22Rv1 (cell line): ENCODE measurements at regions not wholly inside any gene's neighbourhood (a gene's known extent, or its start where the extent isn't known, plus 50 kb on each side); places are given as distances from the start of the nearest gene placed in this dataset.
A peak's percentile ranks its signal among the peaks of the same experiment; 100 is the strongest.

Experiments
- H3K27ac ChIP-seq: fragments of 450-650 bp; 2 replicates; pipeline ENCODE4 v1.5.1; 2017
- ZFX ChIP-seq: fragments of 450-650 bp; IDR thresholded peaks from 2 replicates; pipeline ENCODE4 v1.6.1; 2017; ENCODE audit warnings: antibody characterized with exemption, borderline replicate concordance
- TF ChIP-seq, protein P1 (sequence below): fragments of 450-650 bp; IDR thresholded peaks from 2 replicates; pipeline ENCODE4 v1.5.1; 2017; ENCODE audit warnings: mild to moderate bottlenecking

DNA sequence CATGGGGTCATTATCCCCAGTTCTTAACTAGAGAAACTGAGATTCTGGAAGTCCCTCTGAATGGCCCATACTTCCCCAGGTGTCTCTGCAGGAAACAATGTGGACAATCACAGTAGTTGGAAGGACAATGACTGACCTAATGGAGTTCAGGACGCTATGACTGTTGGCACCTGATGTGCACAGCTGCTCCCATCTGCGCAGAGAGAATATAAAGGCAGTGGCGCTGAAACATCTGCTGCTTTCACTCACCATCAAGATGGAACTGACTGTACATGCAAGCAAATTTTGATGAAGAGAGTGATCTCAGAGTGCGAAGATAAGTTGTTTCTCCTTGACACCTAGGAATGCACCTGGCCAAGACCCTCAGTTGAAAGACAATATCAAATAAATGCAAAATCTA is 395.7 kb upstream of the ASIC2 start:
- TF ChIP-seq ZFX: no peak
- TF ChIP-seq, protein P1, sequence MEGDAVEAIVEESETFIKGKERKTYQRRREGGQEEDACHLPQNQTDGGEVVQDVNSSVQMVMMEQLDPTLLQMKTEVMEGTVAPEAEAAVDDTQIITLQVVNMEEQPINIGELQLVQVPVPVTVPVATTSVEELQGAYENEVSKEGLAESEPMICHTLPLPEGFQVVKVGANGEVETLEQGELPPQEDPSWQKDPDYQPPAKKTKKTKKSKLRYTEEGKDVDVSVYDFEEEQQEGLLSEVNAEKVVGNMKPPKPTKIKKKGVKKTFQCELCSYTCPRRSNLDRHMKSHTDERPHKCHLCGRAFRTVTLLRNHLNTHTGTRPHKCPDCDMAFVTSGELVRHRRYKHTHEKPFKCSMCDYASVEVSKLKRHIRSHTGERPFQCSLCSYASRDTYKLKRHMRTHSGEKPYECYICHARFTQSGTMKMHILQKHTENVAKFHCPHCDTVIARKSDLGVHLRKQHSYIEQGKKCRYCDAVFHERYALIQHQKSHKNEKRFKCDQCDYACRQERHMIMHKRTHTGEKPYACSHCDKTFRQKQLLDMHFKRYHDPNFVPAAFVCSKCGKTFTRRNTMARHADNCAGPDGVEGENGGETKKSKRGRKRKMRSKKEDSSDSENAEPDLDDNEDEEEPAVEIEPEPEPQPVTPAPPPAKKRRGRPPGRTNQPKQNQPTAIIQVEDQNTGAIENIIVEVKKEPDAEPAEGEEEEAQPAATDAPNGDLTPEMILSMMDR: no peak
- H3K27ac ChIP-seq: no peak overlapping the region

DNA sequence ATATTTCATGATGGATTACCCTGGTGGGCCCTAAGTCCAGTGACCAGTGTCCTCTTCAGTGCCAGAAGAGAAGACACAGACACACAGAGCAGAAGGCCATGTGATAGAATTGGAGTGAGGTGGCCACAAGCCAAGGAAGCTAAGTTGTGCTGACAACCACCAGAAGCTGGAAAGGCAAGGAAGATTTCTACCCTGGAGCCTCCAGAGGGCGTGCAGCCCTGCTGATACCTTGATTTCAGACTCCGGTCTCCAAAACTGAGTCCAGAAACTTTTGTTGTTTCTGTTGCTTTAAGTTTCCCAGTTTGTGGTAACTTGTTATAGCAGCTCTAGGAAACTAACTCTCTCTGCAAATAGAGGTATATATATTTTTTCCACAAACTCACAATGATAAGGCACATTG is 396.6 kb upstream of the ASIC2 start:
- H3K27ac ChIP-seq: no peak overlapping the region
- TF ChIP-seq, protein P1: peak; percentile 14; the same call in 1 of the 2 replicates
- no peak for TF ChIP-seq ZFX

DNA sequence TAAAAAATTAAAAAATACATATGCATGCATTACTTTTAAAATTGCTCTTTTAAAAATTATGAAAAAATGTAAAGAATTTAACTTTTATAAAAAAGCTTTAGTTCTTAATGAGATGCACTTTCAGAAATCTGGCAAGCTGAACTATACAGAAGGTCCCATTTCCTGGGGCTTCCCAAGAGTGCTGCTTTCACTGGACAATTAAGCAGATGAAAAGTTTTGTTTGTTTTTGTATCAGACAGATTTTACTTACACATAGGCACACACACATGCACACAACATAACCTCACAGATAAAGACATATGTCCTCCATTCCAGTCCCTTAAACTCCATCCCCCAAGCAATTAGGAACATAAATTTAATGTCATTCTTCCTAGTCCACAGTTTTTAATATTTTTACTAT is 402.3 kb upstream of the ASIC2 start:
- TF ChIP-seq, protein P1: no peak
- TF ChIP-seq ZFX: no peak
- H3K27ac ChIP-seq: no peak overlapping the region

DNA sequence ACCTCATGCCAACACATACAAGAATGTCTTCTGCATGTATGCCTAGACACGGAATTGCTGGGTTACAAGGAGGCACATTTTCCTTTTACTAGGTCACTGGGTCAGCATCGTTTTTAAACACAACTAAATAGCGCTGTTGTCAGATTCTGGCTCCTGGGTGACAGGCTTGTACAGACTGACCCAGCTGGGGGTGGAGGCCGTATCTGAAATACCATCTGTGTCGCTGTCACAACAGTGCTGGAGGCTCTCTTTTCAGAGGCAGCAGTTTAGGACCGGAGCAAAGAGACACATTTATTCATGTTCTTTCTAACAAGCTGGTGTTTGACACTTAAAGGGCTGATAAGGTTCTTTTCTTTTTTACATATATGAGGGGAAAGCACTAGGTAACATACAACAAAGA is 403.0 kb upstream of the ASIC2 start:
- TF ChIP-seq, protein P1: no peak
- no peak for TF ChIP-seq ZFX

DNA sequence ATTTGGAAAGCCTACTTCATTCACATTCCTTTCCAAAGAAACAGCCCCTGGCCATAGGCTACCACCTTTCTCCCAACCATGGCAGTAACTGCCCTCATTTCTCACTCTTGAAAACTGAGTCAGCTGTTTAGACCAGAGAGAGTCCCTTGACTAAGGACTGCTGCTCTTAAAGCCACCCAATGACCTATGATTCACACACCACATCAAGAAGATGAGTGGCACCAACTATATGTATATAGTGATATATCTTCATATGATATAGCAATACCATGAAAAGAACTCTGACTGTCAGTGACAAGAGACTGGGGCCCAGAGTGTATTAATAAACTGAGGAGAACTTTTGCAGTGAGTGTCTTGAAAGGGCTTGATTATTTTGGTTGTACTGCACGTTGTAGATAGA is 404.5 kb upstream of the ASIC2 start:
- TF ChIP-seq, protein P1: no peak
- no peak for TF ChIP-seq ZFX
- no peak overlapping the region for H3K27ac ChIP-seq

More for the DNA sequence above, 403.0 kb upstream of the ASIC2 start:
- no peak overlapping the region for H3K27ac ChIP-seq

DNA sequence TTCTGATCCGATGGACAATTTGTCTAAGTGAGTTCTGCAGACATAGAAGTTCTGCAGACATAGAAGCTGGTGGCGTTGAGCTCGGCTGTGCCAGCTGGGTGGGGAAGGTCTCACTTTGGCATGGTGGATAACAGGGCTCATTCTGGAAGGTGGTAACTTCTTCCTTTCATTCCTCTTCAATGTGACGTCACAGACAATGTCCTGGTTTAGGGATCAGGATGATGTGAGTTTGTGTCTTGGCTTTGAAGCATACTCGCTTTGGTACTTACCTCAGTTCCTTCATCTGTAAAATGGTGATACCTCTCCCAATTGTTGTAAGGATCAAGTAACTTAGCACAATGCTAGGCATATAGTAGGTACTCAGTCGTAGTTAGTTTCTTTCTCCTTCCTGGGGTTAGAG is 408.8 kb upstream of the ASIC2 start:
- no peak overlapping the region for H3K27ac ChIP-seq
- TF ChIP-seq, protein P1: no peak
- no peak for TF ChIP-seq ZFX

DNA sequence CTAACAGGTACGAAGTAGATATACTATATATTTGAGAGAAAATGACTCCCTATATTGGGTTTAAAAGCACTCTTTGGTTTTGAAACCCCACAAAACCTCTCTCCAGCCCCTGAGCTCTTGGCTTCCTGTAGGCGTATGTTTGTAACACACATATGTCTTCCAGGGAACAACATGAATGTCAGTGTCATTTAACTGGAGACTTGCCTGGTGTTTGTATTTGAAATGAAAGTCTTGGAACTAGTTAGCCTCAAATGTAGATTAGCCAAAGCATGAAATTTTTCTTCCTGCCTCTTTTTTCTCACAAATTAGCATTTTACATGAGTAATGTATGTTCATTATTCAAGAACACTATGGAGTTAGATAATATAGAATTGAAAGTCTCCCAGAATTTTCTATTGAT is 411.8 kb upstream of the ASIC2 start:
- no peak overlapping the region for H3K27ac ChIP-seq
- TF ChIP-seq ZFX: no peak
- TF ChIP-seq, protein P1: no peak
